ENCODE measurements at regions not wholly inside any gene's neighbourhood (a gene's known extent, or its start where the extent isn't known, plus 50 kb on each side); places are given as distances from the start of the nearest gene placed in this dataset.

DNA sequence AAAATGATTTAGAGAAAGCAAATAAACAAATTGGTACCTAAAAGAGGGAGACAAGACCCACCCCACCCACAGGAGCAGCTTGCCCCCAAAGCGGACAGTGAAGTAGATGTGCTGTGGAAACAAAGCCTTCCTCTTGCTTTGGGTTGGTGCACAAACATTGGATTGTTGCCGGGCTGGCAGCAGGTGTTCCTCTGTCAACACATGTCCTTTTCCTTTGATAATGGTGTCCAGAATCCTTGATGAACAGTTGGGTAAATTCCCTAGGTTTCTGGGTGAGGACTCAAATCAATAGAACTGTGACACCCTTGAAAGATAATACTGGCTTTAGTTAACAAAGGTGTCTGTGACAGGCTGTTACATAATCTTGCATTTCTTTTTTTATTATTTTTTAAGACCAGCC lies 311.8 kb downstream of the SPRY2 start:
- no peaks in the 10 kb centered on the region for H3K9me3 ChIP-seq (ENCODE audit: control insufficient read depth, low read depth, low read length)
- no peak overlapping the region for H3K9ac ChIP-seq (ENCODE audit: control insufficient read depth, extremely low read depth, insufficient read depth, low read length)
- TF ChIP-seq, protein P1, sequence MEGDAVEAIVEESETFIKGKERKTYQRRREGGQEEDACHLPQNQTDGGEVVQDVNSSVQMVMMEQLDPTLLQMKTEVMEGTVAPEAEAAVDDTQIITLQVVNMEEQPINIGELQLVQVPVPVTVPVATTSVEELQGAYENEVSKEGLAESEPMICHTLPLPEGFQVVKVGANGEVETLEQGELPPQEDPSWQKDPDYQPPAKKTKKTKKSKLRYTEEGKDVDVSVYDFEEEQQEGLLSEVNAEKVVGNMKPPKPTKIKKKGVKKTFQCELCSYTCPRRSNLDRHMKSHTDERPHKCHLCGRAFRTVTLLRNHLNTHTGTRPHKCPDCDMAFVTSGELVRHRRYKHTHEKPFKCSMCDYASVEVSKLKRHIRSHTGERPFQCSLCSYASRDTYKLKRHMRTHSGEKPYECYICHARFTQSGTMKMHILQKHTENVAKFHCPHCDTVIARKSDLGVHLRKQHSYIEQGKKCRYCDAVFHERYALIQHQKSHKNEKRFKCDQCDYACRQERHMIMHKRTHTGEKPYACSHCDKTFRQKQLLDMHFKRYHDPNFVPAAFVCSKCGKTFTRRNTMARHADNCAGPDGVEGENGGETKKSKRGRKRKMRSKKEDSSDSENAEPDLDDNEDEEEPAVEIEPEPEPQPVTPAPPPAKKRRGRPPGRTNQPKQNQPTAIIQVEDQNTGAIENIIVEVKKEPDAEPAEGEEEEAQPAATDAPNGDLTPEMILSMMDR (optimal IDR thresholded peaks at IDR 0.05 in 1 of 3, IDR thresholded peaks at IDR 0.05 in 1 of 3, conservative IDR thresholded peaks at IDR 0.05 in 1 of 3; ENCODE audit: extremely low read depth in 1 of 3, insufficient read depth in 2 of 3, low read length in 3 of 3): no peak
- no peak for TF ChIP-seq EZH2 (IDR thresholded peaks at IDR 0.05; ENCODE audit: low read length)
- DNase-seq (ENCODE audit: low read depth, low spot score) (no peak), FAIRE-seq (no peak)
- no peaks in the 10 kb centered on the region for H3K79me2 ChIP-seq (ENCODE audit: control insufficient read depth, insufficient read depth, low read length)
- H3K36me3 ChIP-seq (ENCODE audit: control insufficient read depth in 2 of 2, extremely low read depth in 1 of 2, insufficient read depth in 2 of 2, low read length in 2 of 2): no peaks in the 10 kb centered on the region
- peaks cover 6% of the 10 kb centered on the region for H3K4me1 ChIP-seq (ENCODE audit: control insufficient read depth, extremely low read depth, insufficient read depth, low read length)
- no peak overlapping the region for H2AFZ ChIP-seq (ENCODE audit: control insufficient read depth, low read length)
- H3K4me2 ChIP-seq (ENCODE audit: control insufficient read depth, extremely low read depth, insufficient read depth, low read depth, low read length): no peak overlapping the region
- H4K20me1 ChIP-seq (ENCODE audit: control insufficient read depth, extremely low read depth, insufficient read depth, low read length): no peaks in the 10 kb centered on the region
- H3K4me3 ChIP-seq (ENCODE audit: control insufficient read depth in 2 of 3, extremely low read depth in 1 of 3, insufficient read depth in 2 of 3, low read depth in 1 of 3, low read length in 3 of 3): no peak overlapping the region
- no peaks in the 10 kb centered on the region for H3K9me1 ChIP-seq (ENCODE audit: control insufficient read depth, extremely low read depth, insufficient read depth, low read length)
- no peaks in the 10 kb centered on the region for H3K27me3 ChIP-seq (ENCODE audit: control insufficient read depth, extremely low read depth, insufficient read depth, low read length)
- H3K27ac ChIP-seq (ENCODE audit: control insufficient read depth, insufficient read depth, low read length): no peak overlapping the region
- dilution Hi-C loops (cut with MboI; ENCODE audit: extremely low pct_ligation_motif_present, low sequenced_read_pairs): no loop called here

DNA sequence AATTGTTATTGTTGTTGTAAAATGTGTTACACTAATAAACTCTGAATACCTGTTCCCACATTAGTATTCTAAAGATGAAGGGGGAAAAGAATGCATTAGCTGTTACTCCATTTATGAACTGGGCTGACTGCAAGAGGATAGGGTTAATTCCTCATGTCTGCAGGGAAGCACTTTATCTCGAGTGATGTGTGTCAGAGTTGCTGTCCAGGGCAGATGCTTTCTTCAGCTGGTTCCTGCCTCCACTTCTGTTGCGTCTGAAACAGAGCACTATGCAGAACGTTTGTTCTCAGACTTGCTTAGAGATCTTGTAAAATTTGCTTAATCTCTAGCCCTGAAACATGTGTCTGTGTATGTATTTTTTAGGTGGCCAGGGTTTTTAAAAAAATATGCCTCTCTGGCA lies 318.8 kb downstream of the SPRY2 start:
- no peaks in the 10 kb centered on the region for H3K4me1 ChIP-seq (ENCODE audit: control insufficient read depth, extremely low read depth, insufficient read depth, low read length)
- no peaks in the 10 kb centered on the region for H3K79me2 ChIP-seq (ENCODE audit: control insufficient read depth, insufficient read depth, low read length)
- H3K4me3 ChIP-seq (ENCODE audit: control insufficient read depth in 2 of 3, extremely low read depth in 1 of 3, insufficient read depth in 2 of 3, low read depth in 1 of 3, low read length in 3 of 3): no peak overlapping the region
- no peaks in the 10 kb centered on the region for H4K20me1 ChIP-seq (ENCODE audit: control insufficient read depth, extremely low read depth, insufficient read depth, low read length)
- H3K9ac ChIP-seq (ENCODE audit: control insufficient read depth, extremely low read depth, insufficient read depth, low read length): no peak overlapping the region
- H2AFZ ChIP-seq (ENCODE audit: control insufficient read depth, low read length): no peak overlapping the region
- no peak for DNase-seq (ENCODE audit: low read depth, low spot score)
- no peak overlapping the region for H3K4me2 ChIP-seq (ENCODE audit: control insufficient read depth, extremely low read depth, insufficient read depth, low read depth, low read length)
- no peak overlapping the region for H3K27ac ChIP-seq (ENCODE audit: control insufficient read depth, insufficient read depth, low read length)
- H3K27me3 ChIP-seq (ENCODE audit: control insufficient read depth, extremely low read depth, insufficient read depth, low read length): no peaks in the 10 kb centered on the region
- TF ChIP-seq, protein P1 (optimal IDR thresholded peaks at IDR 0.05 in 1 of 3, IDR thresholded peaks at IDR 0.05 in 1 of 3, conservative IDR thresholded peaks at IDR 0.05 in 1 of 3; ENCODE audit: extremely low read depth in 1 of 3, insufficient read depth in 2 of 3, low read length in 3 of 3): no peak
- no peak for TF ChIP-seq EZH2 (IDR thresholded peaks at IDR 0.05; ENCODE audit: low read length)
- dilution Hi-C loops (cut with MboI; ENCODE audit: extremely low pct_ligation_motif_present, low sequenced_read_pairs): no loop called here
- no peaks in the 10 kb centered on the region for H3K9me1 ChIP-seq (ENCODE audit: control insufficient read depth, extremely low read depth, insufficient read depth, low read length)
- no peaks in the 10 kb centered on the region for H3K9me3 ChIP-seq (ENCODE audit: control insufficient read depth, low read depth, low read length)
- H3K36me3 ChIP-seq (ENCODE audit: control insufficient read depth in 2 of 2, extremely low read depth in 1 of 2, insufficient read depth in 2 of 2, low read length in 2 of 2): no peaks in the 10 kb centered on the region
- FAIRE-seq: no peak

Measured in keratinocyte (primary cell).